Mesothelial cell of epicardium (in vitro differentiated cells): ENCODE measurements at regions not wholly inside any gene's neighbourhood (a gene's known extent, or its start where the extent isn't known, plus 50 kb on each side); places are given as distances from the start of the nearest gene placed in this dataset.

Experiments
- DNase-seq, 2 experiments: peaks; one replicate each; pipeline ENCODE4 v3.0.0; 2021; ENCODE audit warnings: low spot score in 2 of 2; ENCODE audit not compliant: unreplicated experiment in 2 of 2
- H3K27ac Mint-ChIP-seq: 2 replicates; pipeline ENCODE4 v1.8.0; 2021; ENCODE audit warnings: mixed read lengths
- H3K27me3 Mint-ChIP-seq: 2 replicates; pipeline ENCODE4 v1.8.0; 2021; ENCODE audit warnings: low read depth, mixed read lengths
- H3K36me3 Mint-ChIP-seq: 2 replicates; pipeline ENCODE4 v1.8.0; 2021; ENCODE audit warnings: mixed read lengths
- H3K4me1 Mint-ChIP-seq: 2 replicates; pipeline ENCODE4 v1.8.0; 2021; ENCODE audit warnings: mixed read lengths
- H3K4me3 Mint-ChIP-seq: 2 replicates; pipeline ENCODE4 v1.8.0; 2021; ENCODE audit warnings: mild to moderate bottlenecking, moderate library complexity, mixed read lengths
- H3K9me3 Mint-ChIP-seq: 2 replicates; pipeline ENCODE4 v1.8.0; 2021; ENCODE audit warnings: mixed read lengths
- CTCF ChIP-seq: fragments of 200-600 bp; sonication (generic); IDR thresholded peaks from one replicate; pipeline ENCODE4 v1.5.0; 2021; ENCODE audit warnings: antibody characterized with exemption; ENCODE audit not compliant: unreplicated experiment

GRCh38 chr1:195475568-195475967 lies 1132.7 kb downstream of the KCNT2 start:
- H3K27me3 Mint-ChIP-seq, result no peaks in the 10 kb centered on the region
- no peak overlapping the region for H3K4me3 Mint-ChIP-seq
- H3K9me3 Mint-ChIP-seq, result peaks cover 9% of the 10 kb centered on the region
- DNase-seq, result no peak
- no peak overlapping the region for H3K27ac Mint-ChIP-seq
- no peak for TF ChIP-seq CTCF
- H3K4me1 Mint-ChIP-seq, result peaks cover 5% of the 10 kb centered on the region
- peaks cover 7% of the 10 kb centered on the region for H3K36me3 Mint-ChIP-seq

- no peaks in the 10 kb centered on the region for H3K27me3 Mint-ChIP-seq
- no peak for TF ChIP-seq CTCF
- H3K36me3 Mint-ChIP-seq, result peaks cover 7% of the 10 kb centered on the region
- H3K27ac Mint-ChIP-seq, result no peak overlapping the region
- H3K9me3 Mint-ChIP-seq, result peaks cover 9% of the 10 kb centered on the region
- H3K4me3 Mint-ChIP-seq, result no peak overlapping the region
- H3K4me1 Mint-ChIP-seq, result peaks cover 8% of the 10 kb centered on the region
- DNase-seq, result no peak
Observed at GRCh38 chr1:195472291-195472690, 1135.9 kb downstream of the KCNT2 start.

GRCh38 chr1:195466639-195467038 lies 1141.6 kb downstream of the KCNT2 start:
- peaks cover 3% of the 10 kb centered on the region for H3K36me3 Mint-ChIP-seq
- no peak overlapping the region for H3K4me3 Mint-ChIP-seq
- H3K9me3 Mint-ChIP-seq, result peaks cover 7% of the 10 kb centered on the region
- H3K27me3 Mint-ChIP-seq, result no peaks in the 10 kb centered on the region
- TF ChIP-seq CTCF, result no peak
- H3K27ac Mint-ChIP-seq, result no peak overlapping the region
- no peak for DNase-seq
- peaks cover 5% of the 10 kb centered on the region for H3K4me1 Mint-ChIP-seq

- TF ChIP-seq CTCF, result no peak
- no peak for DNase-seq
- H3K27ac Mint-ChIP-seq, result no peak overlapping the region
- H3K4me1 Mint-ChIP-seq, result peaks cover 3% of the 10 kb centered on the region
- peaks cover 3% of the 10 kb centered on the region for H3K36me3 Mint-ChIP-seq
- no peaks in the 10 kb centered on the region for H3K27me3 Mint-ChIP-seq
- H3K9me3 Mint-ChIP-seq, result peaks cover 7% of the 10 kb centered on the region
- H3K4me3 Mint-ChIP-seq, result no peak overlapping the region
Observed at GRCh38 chr1:195462646-195463045, 1145.6 kb downstream of the KCNT2 start.

- Mint-ChIP-seq H3K27ac (no peak overlapping the region), H3K4me1 (peaks cover 3% of the 10 kb centered on the region), H3K4me3 (no peak overlapping the region), H3K36me3 (peaks cover 3% of the 10 kb centered on the region), H3K27me3 (no peaks in the 10 kb centered on the region), H3K9me3 (peaks cover 7% of the 10 kb centered on the region)
- TF ChIP-seq CTCF, result no peak
- no peak for DNase-seq
Observed at GRCh38 chr1:195462152-195462551, 1146.1 kb downstream of the KCNT2 start.

GRCh38 chr1:195458365-195458764 lies 1149.9 kb downstream of the KCNT2 start:
- peaks cover 19% of the 10 kb centered on the region for H3K9me3 Mint-ChIP-seq

More at GRCh38 chr1:195458365-195458764, 1149.9 kb downstream of the KCNT2 start:
- Mint-ChIP-seq H3K27me3 (no peaks in the 10 kb centered on the region), H3K27ac (no peak overlapping the region), H3K4me3 (no peak overlapping the region), H3K4me1 (no peaks in the 10 kb centered on the region), H3K36me3 (peaks cover 3% of the 10 kb centered on the region)
- TF ChIP-seq CTCF, result no peak
- no peak for DNase-seq
